HG03575 (cell line): ENCODE measurements at regions not wholly inside any gene's neighbourhood (a gene's known extent, or its start where the extent isn't known, plus 50 kb on each side); places are given as distances from the start of the nearest gene placed in this dataset.

Experiments used
- ATAC-seq: cut with Tn5 transposase; IDR thresholded peaks from one replicate; pipeline ENCODE4 v1.9.1; 2021; ENCODE audit not compliant: unreplicated experiment, insufficient number of reproducible peaks, low FRiP score; ENCODE audit errors: extremely low read depth

GRCh38 chr5:173831196-173831914 lies 56.8 kb upstream of the CPEB4 start:
- no peak for ATAC-seq

- no peak for ATAC-seq
Measured at GRCh38 chr5:173832386-173832785, 55.8 kb upstream of the CPEB4 start.

DNA sequence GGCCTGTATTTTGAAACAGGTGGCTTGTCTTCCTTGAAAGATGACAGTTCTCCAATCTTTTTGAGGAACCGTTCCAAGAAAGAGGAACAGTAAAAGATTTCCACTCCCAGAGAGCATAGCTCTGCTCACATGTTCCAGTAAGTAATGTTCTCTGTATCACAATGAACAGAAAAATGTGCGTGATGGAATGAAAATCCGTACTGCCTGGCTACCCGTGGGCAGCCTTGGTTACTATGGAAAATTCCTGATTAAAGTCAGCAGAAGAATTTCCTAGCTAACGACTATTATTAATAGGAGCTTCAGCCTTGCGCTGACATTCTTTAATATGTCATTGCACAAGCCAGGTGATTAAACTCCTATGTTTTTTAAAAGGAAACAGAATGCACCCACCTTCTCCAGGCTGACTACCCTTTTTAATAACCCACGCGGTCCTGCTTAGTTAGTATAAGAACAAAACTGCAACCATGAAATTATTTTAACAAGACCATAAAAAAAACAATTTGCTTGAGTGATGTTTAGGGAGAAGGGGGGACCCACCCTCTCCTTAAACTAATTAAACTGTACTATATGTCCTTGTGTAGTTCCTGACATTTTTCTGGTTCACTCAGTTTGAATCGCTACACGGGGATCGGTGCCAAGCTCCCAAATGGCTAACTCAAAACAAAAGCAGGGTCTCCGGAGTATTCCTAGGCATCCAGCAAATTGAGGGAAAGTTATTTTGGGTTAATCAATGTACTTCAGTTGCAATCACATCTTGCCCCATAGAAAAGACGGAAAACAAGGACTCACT lies 54.8 kb upstream of the CPEB4 start:
- ATAC-seq = no peak

GRCh38 chr5:173834071-173834771 lies 53.9 kb upstream of the CPEB4 start:
- no peak for ATAC-seq

GRCh38 chr5:173835131-173835530 lies 53.0 kb upstream of the CPEB4 start:
- no peak for ATAC-seq

- no peak for ATAC-seq
Measured at GRCh38 chr5:173835661-173836060, 52.5 kb upstream of the CPEB4 start.

GRCh38 chr5:173837654-173838053 lies 50.5 kb upstream of the CPEB4 start:
- ATAC-seq = no peak
